ENCODE measurements at regions not wholly inside any gene's neighbourhood (a gene's known extent, or its start where the extent isn't known, plus 50 kb on each side); places are given as distances from the start of the nearest gene placed in this dataset.
"Not testable (repeated sequence)": the region's sequence is repeated elsewhere in the genome, so short reads cannot be mapped to it uniquely, and the experiment has no call there.

- DNase-seq = no peak
Measured at GRCh38 chr2:217006217-217006616, 146.4 kb upstream of the TNP1 start.

DNA sequence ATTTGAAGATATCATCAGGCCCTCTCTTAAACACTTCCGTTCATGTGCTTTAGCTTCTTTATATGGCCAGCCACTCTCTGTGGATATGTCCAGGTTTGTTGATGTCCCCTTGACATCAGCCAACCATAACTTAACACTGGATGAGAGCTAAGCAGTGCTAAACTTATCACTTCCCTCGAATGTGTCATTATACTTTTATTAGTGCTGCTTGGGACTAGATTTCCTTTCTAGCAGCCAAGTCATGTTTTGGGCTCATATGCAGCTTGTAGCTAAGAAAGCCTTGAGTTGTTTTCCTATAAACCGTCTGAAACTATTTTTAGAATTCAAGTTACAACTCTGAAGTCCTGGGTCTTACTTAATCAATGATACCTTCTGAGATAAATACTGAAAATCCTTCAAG, 144.8 kb upstream of the TNP1 start:
- DNase-seq = no peak

GRCh38 chr2:217001740-217002139, 141.9 kb upstream of the TNP1 start:
- no peak for DNase-seq

DNA sequence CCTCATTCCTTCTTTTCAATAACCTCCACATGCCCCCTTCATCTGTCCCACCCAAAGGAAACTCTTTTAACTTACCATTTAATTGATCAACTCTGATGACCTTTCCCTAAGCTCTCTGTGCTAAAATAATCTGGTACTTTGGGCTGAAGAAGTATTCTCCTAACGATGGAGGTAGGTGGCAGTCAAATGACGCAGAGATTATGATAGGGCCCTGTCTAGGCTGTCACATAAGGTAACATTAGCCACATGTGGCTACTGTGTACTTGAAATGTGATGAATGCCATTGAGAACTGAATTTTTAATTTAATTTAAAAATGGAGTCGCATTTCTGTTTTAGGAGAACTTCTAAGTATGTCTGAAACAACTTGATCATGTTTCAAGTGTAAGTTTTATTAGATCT, 140.5 kb upstream of the TNP1 start:
- no peak for DNase-seq

DNA sequence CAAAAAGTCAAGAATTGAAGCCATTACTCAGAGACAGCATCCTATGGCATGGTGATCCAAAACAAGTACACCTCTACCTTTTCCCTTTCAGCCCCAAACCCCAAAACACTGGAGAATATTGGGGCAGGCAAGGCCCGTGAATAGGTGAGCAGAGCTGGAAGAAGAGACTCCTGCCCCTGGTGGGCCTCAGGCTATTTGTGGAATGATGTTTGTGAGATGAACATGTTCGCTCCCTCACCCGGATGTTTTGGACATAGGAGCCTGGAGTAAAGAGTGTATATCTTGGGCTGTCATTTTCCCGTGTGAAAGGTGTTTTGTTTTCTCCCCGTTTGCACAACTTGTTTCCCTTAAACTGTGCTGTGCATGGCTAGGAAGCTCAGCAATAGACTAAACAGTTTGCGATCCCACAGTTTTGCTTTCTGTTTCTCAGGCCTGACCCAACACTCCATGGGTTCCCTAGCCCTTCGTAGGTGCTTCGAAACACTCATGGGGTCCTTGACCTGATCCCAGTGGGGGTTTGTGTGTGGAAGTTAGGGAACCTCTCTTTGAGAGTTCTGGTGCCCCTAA, 136.5 kb upstream of the TNP1 start:
- no peak for DNase-seq

DNA sequence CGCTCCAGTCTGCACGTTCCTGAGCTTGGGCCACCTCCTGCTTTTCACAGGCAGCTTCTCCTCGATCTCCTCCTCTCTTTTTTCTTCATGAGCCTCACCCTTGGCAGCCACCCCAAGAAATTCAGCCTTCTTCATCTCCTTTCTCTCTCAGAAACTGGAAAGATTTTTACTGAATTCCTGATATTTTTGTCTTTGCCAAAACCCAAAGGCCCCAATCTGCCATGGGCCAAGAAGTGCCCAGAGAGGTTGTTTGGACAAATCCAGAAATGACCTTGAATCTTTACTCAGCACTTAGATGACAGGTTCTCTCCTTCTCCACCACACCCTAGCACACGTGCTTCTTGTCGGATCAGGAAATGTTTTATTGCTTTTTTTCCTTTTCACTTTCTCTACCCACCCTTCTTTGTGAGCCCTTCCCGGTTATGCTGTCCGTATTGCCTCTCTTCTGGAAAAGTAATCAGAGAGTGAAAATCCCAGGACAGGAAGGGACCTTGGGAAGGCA, 134.5 kb upstream of the TNP1 start:
- no peak for DNase-seq

DNA sequence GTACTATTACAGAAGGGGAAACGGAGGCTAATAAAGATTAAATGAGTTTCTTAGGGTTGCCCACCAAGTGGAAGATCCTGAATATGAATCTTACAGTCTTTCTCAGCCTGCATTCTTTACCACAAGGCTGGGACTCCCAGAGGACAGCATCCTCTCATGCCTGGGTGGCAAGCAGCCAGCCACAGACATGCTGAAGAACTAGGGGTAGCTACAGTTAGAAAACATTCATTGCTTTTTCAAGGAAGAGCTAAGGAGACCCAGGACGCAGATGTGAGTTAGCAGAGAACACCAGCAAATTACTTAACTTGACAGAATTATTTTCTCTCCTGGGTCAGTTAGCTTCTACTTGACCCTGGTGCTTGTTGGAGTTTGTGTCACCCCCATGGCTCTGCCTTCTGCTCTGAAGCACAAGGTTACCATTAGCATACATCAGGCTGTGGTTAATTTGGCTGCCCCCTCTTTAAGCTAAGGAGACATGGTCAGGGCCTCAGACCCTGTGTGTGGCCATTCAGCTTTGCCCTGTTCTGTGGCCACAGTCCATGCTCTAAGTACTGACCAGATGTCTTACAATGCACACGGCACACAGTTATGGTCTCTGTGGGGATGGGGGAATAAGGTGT, 132.3 kb upstream of the TNP1 start:
- no peak for DNase-seq

DNA sequence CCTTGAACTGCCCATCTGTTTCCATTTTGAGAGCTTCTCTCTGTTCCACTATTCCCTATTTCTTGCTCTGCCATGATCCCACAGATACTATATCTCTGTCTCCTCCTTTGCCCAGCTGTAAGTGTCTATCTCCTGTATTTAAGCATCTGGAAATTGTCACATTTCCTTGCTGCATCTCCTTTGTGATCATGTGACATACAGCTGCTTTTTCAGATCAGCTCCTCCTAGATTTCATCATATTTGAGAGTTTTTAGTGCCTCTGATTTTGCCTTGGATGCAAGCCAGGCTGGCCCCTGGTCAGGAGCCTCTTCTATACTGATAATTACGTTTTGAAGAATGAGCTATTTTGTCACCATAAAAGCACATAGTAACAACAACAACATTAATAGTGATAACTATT, 131.7 kb upstream of the TNP1 start:
- no peak for DNase-seq

DNA sequence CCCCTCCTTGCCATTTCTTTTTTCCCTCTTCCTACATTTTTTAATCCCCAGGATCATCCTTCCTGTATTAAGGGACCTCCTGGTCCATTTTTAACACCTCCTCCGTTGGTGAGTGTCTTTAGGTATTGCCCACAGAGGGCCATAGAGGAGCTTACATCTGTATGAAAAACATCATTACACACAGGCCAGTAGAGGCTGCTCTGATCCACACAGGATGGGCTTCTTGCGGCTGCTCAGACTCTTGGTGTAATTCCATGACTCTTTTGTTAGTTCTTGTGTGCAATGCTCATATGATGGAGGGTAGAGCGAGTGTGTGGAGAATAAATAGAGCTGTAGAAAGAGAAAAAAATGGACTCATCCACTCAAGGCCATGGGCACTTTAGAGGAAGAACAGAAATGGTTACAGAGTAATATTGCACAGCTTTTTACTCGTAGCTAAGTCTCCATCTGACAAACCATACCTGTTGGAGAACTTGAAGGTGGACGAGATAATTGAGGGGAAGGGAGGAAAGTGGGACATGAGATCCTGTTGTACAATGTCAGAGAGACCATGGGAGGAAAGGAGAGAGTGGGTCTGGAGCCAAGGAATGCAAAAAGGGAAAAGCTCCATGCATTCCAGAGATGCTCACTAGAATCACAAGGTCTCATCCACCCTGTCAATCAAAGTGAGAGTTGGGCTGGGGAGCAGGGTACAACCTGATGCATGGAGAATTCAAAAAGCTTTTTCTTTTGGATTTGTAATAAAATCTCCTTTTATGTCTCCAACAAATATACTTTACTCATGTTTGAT, 129.7 kb upstream of the TNP1 start:
- no peak for DNase-seq

- no peak for DNase-seq
Measured at GRCh38 chr2:216987252-216987821, 127.5 kb upstream of the TNP1 start.

- DNase-seq = no peak
Measured at GRCh38 chr2:216985658-216986141, 125.8 kb upstream of the TNP1 start.

- DNase-seq = no peak
Measured at GRCh38 chr2:216984937-216985336, 125.1 kb upstream of the TNP1 start.

- DNase-seq = not testable (repeated sequence)
Measured at GRCh38 chr2:216981951-216982350, 122.1 kb upstream of the TNP1 start.

- DNase-seq = not testable (repeated sequence)
Measured at GRCh38 chr2:216980510-216980909, 120.6 kb upstream of the TNP1 start.

DNA sequence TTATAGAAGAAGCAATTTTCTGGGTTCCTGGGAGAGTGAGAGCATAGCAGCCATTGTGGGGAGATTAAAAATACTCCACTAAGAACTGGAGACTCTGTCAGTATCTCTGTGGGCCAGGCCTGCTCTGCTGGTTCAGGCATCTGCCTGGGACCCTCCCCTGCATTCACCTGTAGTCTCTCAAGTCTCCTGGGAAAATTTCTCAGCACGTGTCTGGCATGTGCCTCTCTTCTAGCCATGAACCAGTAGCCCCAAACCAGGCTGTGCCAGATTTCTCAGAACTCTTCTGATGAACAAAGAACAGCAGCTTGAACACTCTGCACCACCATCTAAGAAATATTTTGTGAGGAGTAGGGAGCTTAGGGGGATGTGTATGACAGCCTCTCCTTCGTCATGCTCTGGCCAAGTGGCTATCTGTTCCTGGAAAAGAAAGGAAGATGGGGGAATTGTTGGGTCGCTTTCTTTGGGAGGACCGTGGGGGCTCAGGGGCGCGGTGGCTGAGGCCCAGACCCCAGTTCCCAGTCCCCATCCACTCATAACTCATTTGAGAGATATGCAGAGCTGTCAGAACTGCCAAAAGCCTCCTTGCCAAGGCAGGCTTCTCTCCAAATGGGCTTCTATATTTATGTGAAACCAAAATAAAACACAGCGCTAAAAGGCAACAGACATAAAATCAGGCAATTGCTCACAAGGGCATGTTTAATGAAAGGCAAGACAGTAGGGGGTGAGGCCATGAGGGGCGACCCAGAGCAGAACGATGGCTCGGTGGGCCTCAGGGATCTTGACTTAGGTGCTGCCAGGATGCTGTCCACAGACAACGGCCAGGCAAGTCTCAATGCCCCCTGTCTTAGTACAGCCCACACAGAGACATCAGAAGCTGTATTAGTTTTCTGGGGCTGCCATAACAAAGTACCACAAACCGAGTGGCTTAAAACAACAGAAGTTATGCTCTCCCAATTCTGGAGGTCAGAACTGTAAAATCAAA, 114.7 kb upstream of the TNP1 start:
- no peak for DNase-seq

GRCh38 chr2:216971593-216971992, 111.7 kb upstream of the TNP1 start:
- no peak for DNase-seq

DNA sequence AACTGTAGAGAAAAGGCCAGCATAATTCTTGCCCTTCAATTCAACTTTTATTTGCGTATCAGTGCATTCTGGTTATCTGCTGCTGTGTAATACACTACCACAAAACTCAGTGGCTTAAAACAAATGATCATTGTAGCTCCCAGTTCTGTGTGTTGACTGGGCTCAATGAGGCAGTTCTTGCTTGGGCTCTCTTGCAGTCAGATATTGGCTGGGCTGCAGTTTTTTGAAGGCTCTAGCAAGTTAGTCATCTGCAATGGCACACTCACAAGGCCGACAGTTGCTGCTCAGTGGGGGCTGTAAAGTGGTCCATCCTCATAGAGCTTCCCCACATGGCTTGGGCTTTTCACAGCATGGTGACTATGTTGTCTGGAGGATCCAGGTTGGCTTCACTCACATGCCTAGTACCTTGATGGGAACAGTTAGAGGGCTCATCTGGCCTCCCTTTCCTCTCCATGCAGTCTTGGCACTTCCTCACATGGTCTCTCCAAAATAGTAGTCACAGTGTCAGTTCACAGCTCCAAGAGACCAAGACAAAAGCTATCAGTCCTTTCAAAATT, 110.6 kb upstream of the TNP1 start:
- DNase-seq = no peak

- no peak for DNase-seq
Measured at GRCh38 chr2:216967889-216968288, 108.0 kb upstream of the TNP1 start.

GRCh38 chr2:216960671-216961268, 100.9 kb upstream of the TNP1 start:
- DNase-seq = no peak

GRCh38 chr2:216959433-216959832, 99.6 kb upstream of the TNP1 start:
- no peak for DNase-seq

- DNase-seq = no peak
Measured at GRCh38 chr2:216956820-216957493, 97.1 kb upstream of the TNP1 start.

Measured in stimulated activated CD4-positive, alpha-beta T cell treated with anti-CD3 and anti-CD28 coated beads, Interleukin-15, amount 100 ng/mL, for 24 hours (primary cell).